Activated naive CD8-positive, alpha-beta T cell treated with anti-CD3 and anti-CD28 coated beads, Interleukin-2, amount 10 ng/mL, durations not matched to agents 7 days and 5 days (primary cell): ENCODE measurements at regions not wholly inside any gene's neighbourhood (a gene's known extent, or its start where the extent isn't known, plus 50 kb on each side); places are given as distances from the start of the nearest gene placed in this dataset.

Experiments
- ATAC-seq: fragments of 150-1000 bp; cut with Tn5 transposase; one replicate; pipeline ENCODE4 v1.10.0; 2021; ENCODE audit warnings: low read depth, moderate library complexity
- POLR2A ChIA-PET: fragments of 350-600 bp; sonication (Branson Sonifier 250); formaldehyde crosslinking; loops from one replicate; lab custom pipeline; 2021; ENCODE audit warnings: antibody characterized with exemption; lab: Charles Lee
- DNase-seq: peaks from one replicate; pipeline ENCODE4 v3.0.0; 2021
- H3K27ac Mint-ChIP-seq: one replicate; pipeline ENCODE4 v1.8.0; 2022; ENCODE audit warnings: mild to moderate bottlenecking, mixed read lengths
- H3K27me3 Mint-ChIP-seq: one replicate; pipeline ENCODE4 v1.8.0; 2022; ENCODE audit warnings: mild to moderate bottlenecking, moderate library complexity, mixed read lengths
- H3K36me3 Mint-ChIP-seq: one replicate; pipeline ENCODE4 v1.8.0; 2021; ENCODE audit warnings: mild to moderate bottlenecking, mixed read lengths
- H3K4me1 Mint-ChIP-seq: one replicate; pipeline ENCODE4 v1.8.0; 2021; ENCODE audit warnings: mixed read lengths
- H3K4me3 Mint-ChIP-seq: one replicate; pipeline ENCODE4 v1.8.0; 2022; ENCODE audit warnings: mild to moderate bottlenecking, moderate library complexity, mixed read lengths
- H3K9me3 Mint-ChIP-seq: one replicate; pipeline ENCODE4 v1.8.0; 2021; ENCODE audit warnings: mixed read lengths

DNA sequence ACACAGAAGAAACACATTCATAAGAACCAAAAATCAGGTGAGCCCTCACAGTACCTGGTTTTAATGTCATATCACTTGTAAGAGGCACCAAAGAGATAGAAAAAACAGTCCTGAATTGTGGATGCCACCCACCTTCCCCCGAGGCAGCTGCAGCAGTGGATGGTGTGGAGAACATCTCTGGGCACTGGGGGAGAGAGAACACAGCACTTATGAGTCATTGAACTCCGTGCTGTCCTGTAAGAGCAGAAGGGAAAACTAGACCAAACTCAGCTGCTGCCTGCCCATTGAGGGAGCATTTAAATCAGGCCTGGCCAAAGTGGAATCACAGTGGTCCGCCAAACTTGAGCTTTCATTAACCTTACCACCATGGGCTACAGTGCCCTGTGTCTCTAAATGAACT lies 296.2 kb downstream of the SPATA31D1 start:
- no peak overlapping the region for H3K27ac Mint-ChIP-seq
- H3K36me3 Mint-ChIP-seq = no peaks in the 10 kb centered on the region
- no peaks in the 10 kb centered on the region for H3K4me1 Mint-ChIP-seq
- POLR2A ChIA-PET = no interaction called here
- H3K4me3 Mint-ChIP-seq = no peak overlapping the region
- DNase-seq (no peak), ATAC-seq (no peak)
- no peaks in the 10 kb centered on the region for H3K27me3 Mint-ChIP-seq
- peaks cover 5% of the 10 kb centered on the region for H3K9me3 Mint-ChIP-seq

DNA sequence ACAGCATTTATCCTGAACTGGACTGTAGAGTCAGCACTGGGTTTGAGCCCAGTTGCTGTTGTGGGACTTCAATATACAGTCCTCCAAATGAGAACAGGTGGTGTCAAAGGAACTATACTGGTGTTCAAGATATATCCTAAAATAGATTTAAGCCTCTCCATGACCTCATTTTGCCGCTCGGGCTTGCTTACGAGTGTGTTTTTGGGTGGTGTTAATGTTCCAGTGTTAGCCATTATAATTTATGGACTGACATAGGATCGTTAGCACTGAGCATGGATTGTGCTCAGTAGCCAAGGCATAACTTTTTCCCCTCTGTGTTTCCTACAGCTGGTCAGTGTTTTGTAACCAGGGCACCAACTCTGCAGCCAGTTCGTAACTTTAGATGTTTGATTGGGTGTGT lies 306.6 kb downstream of the SPATA31D1 start:
- Mint-ChIP-seq H3K4me1 (peaks cover under 1% of the 10 kb centered on the region), H3K36me3 (no peaks in the 10 kb centered on the region), H3K4me3 (no peak overlapping the region), H3K9me3 (peaks cover under 1% of the 10 kb centered on the region), H3K27ac (no peak overlapping the region), H3K27me3 (no peaks in the 10 kb centered on the region)
- no peak for DNase-seq
- POLR2A ChIA-PET = no interaction called here
- no peak for ATAC-seq

DNA sequence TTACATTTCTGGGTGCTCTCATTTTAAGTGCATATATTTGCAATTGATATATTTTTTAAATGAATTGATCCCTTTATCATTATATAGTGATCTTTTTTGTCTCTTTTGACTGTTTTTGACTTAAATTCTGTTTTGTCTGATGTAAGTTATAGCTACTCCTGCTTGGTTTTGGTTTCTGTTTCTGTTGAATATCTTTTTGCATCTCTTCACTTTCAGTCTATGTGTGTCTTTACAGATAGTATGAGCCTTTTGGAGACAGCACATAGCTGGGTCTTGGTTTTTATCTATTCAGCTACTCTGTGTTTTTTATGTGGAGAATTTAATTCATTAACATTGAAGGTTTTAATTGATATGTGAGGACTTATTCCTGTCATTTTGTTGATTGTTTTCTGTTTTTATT lies 311.3 kb downstream of the SPATA31D1 start:
- POLR2A ChIA-PET = no interaction called here
- Mint-ChIP-seq H3K4me3 (no peak overlapping the region), H3K27ac (no peak overlapping the region), H3K9me3 (peaks cover 4% of the 10 kb centered on the region), H3K4me1 (peaks cover 1% of the 10 kb centered on the region), H3K27me3 (no peaks in the 10 kb centered on the region), H3K36me3 (no peaks in the 10 kb centered on the region)
- ATAC-seq = no peak
- DNase-seq = no peak

DNA sequence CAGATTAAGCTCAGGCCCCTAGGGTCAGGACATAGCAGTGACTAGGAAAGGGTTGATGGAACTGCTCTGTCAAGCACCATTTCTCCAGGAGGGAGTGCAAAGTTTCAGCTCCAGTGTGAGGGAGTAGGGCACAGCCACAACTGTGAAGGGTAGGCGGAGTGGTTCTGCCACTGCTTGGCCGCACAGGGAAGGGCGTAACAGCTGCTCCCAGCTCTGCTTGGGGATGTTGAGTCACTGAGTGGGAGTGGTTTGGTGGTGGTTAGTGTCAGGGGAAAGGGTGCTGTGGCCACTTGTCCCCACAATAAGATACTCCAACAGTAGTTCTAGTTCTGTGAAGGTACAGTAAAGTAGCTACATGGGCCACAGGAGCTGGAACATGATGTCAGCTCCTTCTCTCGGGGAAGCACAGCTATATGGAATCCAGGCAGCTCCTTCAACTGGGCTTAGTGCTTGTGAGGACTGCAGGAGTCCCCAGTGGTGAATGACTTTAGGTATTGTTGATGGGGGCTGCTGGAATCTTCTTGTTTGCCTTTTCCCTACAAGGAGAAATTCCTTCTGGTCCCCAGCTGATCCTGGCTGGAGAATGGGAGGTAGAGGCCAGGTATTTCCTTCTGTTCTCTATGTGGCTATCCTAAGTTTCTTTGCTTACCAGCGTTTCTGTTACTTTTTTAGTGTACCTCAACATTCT lies 314.5 kb downstream of the SPATA31D1 start:
- H3K4me1 Mint-ChIP-seq = peaks cover 1% of the 10 kb centered on the region
- H3K9me3 Mint-ChIP-seq = peaks cover 4% of the 10 kb centered on the region
- no peak overlapping the region for H3K27ac Mint-ChIP-seq
- H3K4me3 Mint-ChIP-seq = no peak overlapping the region
- no peak for ATAC-seq
- no peak for DNase-seq
- no peaks in the 10 kb centered on the region for H3K36me3 Mint-ChIP-seq
- POLR2A ChIA-PET = no interaction called here
- no peaks in the 10 kb centered on the region for H3K27me3 Mint-ChIP-seq

DNA sequence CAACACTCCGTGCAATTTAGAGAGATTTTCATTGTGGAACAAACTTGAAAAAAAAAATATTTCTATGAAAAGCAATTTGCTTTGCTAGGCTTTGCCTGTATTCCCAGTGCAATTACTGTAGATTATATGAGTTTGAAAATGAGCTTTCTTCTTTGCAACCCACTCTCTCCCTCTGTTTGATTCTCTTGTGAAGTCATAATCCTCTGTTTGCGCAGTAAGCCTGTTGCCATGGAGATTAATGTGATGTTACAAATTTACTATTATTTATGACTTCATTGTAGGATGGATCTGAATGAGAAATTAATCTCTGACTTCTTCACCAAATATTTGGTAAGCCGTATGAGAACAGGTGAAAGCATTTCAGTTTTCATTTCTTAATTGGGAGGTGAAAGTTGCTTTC lies 320.3 kb downstream of the SPATA31D1 start:
- Mint-ChIP-seq H3K4me1 (no peaks in the 10 kb centered on the region), H3K9me3 (no peaks in the 10 kb centered on the region), H3K27me3 (no peaks in the 10 kb centered on the region), H3K4me3 (no peak overlapping the region), H3K36me3 (no peaks in the 10 kb centered on the region), H3K27ac (no peak overlapping the region)
- ATAC-seq (no peak), DNase-seq (no peak)
- POLR2A ChIA-PET = no interaction called here

DNA sequence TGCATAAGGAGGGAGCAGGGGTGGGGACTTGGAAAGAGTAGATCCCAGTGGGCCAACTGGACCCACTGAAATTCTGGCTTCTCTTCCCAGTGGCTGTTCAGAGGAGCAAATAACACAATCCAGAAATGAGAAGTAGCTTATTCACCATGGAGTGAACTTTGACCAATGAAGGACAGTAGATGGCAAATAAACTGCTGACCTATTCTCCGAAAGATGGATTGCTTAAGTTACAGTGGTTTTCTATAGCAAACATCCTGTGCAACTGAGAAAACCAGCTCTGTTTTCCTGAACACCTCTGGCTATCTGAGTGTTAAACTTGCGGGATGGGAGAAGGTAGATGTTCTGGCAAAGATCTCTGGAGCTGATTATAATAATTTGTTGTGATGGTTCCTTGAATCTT lies 325.1 kb downstream of the SPATA31D1 start:
- Mint-ChIP-seq H3K9me3 (peaks cover 3% of the 10 kb centered on the region), H3K27me3 (no peaks in the 10 kb centered on the region), H3K36me3 (no peaks in the 10 kb centered on the region), H3K27ac (no peak overlapping the region), H3K4me3 (no peak overlapping the region), H3K4me1 (no peaks in the 10 kb centered on the region)
- ATAC-seq (no peak), DNase-seq (no peak)
- POLR2A ChIA-PET = no interaction called here

DNA sequence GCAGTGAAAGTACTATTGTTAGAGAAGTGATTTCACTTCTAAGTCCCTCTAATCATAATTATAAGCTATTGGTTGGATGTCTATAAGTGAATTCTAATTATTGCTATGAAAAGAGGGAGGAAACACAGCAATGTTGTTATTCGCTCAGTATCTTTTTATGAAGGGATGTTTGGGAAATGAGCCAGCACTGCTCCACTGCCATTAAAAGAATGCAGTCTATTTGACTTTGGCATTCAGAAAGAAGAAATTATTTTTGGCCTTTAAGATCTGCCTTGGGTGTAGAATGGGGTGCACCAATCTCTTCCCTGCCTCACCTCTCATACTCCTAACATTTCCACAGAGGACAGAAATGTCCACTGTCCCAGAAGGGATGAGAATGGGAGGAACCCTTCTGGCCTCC lies 332.0 kb downstream of the SPATA31D1 start:
- no peaks in the 10 kb centered on the region for H3K4me1 Mint-ChIP-seq
- no peaks in the 10 kb centered on the region for H3K36me3 Mint-ChIP-seq
- POLR2A ChIA-PET = no interaction called here

DNA sequence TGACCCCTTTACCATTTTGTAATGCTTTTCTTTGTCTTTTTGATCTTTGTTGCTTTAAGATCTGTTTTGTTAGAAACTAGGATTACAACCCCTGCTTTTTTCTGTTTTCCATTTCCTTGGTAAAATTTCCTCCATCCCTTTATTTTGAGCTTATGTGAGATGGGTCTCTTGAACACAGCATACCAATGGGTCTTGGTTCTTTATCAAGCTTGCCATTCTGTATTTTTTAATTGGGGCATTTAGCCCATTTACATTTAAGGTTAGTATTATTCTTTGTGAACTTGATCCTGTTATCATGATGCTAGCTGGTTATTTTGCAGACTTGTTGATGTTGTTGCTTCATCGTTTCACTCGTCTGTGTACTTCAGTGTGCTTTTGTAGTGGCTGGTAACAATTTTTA lies 337.3 kb downstream of the SPATA31D1 start:
- H3K27ac Mint-ChIP-seq = no peak overlapping the region
- peaks cover 15% of the 10 kb centered on the region for H3K9me3 Mint-ChIP-seq
- no peaks in the 10 kb centered on the region for H3K4me1 Mint-ChIP-seq
- H3K27me3 Mint-ChIP-seq = no peaks in the 10 kb centered on the region
- no peak overlapping the region for H3K4me3 Mint-ChIP-seq
- no peaks in the 10 kb centered on the region for H3K36me3 Mint-ChIP-seq
- POLR2A ChIA-PET = no interaction called here
- DNase-seq (no peak), ATAC-seq (no peak)

More for the DNA sequence above, 332.0 kb downstream of the SPATA31D1 start:
- H3K9me3 Mint-ChIP-seq = peaks cover 14% of the 10 kb centered on the region
- ATAC-seq = no peak
- DNase-seq = no peak
- H3K27ac Mint-ChIP-seq = no peak overlapping the region
- no peaks in the 10 kb centered on the region for H3K27me3 Mint-ChIP-seq
- no peak overlapping the region for H3K4me3 Mint-ChIP-seq

DNA sequence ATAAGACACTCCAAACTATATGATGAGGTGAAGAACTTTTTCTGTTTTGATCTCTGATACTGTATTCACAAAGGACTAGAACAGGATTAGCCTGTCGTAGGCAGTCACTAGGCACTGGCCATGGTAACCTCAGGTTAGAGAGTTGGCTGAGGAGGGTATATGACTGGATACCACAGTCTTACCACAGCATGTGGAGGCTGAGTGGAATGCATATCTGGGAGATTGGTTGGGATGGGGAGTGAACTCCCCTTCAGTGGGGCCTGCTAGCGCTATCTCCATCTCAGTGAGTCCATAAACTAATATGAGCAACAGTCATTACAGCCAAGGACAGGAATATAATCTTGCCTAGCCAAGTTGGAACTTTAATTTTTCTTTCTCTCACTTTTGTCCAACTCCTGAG lies 339.1 kb downstream of the SPATA31D1 start:
- Mint-ChIP-seq H3K9me3 (peaks cover 15% of the 10 kb centered on the region), H3K4me3 (no peak overlapping the region), H3K4me1 (no peaks in the 10 kb centered on the region), H3K36me3 (no peaks in the 10 kb centered on the region), H3K27me3 (no peaks in the 10 kb centered on the region), H3K27ac (no peak overlapping the region)
- DNase-seq (no peak), ATAC-seq (no peak)
- POLR2A ChIA-PET = no interaction called here

DNA sequence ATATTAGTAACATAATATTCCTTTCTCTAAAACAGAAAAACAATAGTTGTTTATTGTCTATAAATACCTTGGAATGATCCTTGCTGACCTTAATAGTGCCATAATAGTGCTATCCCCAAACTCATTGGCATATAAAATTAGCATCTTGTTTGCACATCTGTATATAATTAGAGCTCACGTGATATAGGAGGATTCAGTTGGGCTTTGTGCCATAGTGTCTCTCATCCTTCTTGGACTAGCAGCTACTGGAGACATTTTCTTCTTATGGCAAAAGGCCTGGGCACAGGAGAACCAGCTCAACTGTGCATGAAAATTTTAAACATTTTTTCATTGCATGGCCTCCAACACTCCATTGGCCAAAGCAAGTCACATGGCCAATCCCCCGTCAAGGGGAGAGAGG lies 342.5 kb downstream of the SPATA31D1 start:
- Mint-ChIP-seq H3K4me3 (no peak overlapping the region), H3K9me3 (peaks cover 4% of the 10 kb centered on the region), H3K4me1 (no peaks in the 10 kb centered on the region), H3K36me3 (no peaks in the 10 kb centered on the region), H3K27me3 (no peaks in the 10 kb centered on the region), H3K27ac (no peak overlapping the region)
- POLR2A ChIA-PET = no interaction called here
- no peak for ATAC-seq
- no peak for DNase-seq

DNA sequence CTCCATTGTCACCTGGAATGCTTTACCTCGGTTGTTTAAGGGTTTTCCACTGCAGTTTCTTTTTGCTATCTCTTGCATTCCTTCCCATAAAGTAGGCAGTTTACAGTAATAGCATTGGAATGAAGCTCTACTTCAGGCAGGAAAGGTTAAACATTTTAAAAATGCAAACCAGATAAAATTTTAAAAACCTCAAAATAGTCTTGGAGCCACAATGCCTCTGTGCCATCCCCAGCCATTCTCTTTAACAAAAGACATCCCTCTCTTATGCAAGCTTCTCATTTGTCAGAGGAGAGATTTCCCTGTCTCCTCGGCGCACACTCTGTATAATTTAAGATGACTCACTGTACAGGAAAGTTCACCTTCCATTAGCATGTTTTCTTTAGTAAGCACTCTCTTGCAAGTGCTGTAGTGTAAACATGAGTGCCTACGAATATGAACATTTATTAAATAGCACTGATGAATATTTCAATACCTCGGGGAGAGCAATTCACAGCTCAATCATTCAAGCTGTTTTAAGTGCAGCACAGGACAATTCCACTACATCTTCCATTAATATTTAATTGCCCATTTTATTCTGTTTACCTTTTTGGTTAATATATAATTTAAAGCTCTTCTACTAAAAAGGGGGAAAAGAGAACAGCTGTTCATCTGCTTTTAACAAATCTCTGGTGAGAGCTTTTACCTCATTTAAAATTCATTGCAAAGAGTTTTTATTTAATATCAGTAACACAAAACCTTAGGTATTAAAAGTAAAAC lies 343.6 kb downstream of the SPATA31D1 start:
- Mint-ChIP-seq H3K4me3 (no peak overlapping the region), H3K4me1 (no peaks in the 10 kb centered on the region), H3K9me3 (peaks cover 2% of the 10 kb centered on the region), H3K27me3 (no peaks in the 10 kb centered on the region), H3K27ac (no peak overlapping the region), H3K36me3 (no peaks in the 10 kb centered on the region)
- DNase-seq (no peak), ATAC-seq (no peak)
- POLR2A ChIA-PET = no interaction called here

DNA sequence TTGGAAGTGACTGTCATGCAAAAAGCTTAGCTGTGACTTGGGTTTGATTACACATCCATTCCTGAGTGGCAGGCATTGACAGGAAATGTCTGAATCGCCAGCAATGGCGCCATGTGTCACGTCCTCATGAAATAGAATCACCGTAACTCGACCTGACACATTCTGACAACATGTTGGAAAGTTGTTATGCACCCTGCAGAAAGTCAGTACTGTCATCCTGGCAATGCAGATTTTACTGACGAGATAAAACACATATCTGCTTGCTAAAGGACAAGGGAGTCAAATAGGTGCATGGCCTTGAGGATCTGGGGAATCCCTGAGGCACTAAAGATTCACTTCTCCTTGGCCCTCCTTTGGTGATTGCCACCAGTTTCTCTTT lies 344.2 kb downstream of the SPATA31D1 start:
- no peaks in the 10 kb centered on the region for H3K36me3 Mint-ChIP-seq
- DNase-seq (no peak), ATAC-seq (no peak)
- peaks cover 2% of the 10 kb centered on the region for H3K9me3 Mint-ChIP-seq
- H3K4me1 Mint-ChIP-seq = no peaks in the 10 kb centered on the region
- H3K27ac Mint-ChIP-seq = no peak overlapping the region
- POLR2A ChIA-PET = no interaction called here
- no peak overlapping the region for H3K4me3 Mint-ChIP-seq
- no peaks in the 10 kb centered on the region for H3K27me3 Mint-ChIP-seq

DNA sequence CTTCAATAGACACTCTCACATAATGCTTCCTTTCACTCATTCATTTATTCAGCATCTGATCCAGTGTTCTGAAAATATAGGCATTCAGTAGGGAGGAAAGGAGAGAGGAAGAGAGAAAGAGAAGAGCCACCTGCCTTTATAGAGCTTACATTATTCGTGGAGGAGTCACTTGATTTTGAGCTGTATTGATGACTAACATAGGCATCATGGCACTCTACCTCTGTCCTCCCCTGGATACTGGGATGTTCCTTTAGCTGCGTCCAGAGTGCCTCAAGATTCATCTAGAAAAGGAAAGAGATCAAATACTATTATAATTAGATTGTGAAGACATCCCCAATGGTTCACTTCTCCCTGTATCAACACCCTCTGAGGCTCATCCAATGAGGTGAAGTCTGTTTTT lies 345.1 kb downstream of the SPATA31D1 start:
- ATAC-seq (no peak), DNase-seq (no peak)
- POLR2A ChIA-PET = no interaction called here
- H3K9me3 Mint-ChIP-seq = peaks cover 2% of the 10 kb centered on the region
- H3K36me3 Mint-ChIP-seq = no peaks in the 10 kb centered on the region
- H3K4me1 Mint-ChIP-seq = no peaks in the 10 kb centered on the region
- no peaks in the 10 kb centered on the region for H3K27me3 Mint-ChIP-seq
- no peak overlapping the region for H3K27ac Mint-ChIP-seq
- no peak overlapping the region for H3K4me3 Mint-ChIP-seq

DNA sequence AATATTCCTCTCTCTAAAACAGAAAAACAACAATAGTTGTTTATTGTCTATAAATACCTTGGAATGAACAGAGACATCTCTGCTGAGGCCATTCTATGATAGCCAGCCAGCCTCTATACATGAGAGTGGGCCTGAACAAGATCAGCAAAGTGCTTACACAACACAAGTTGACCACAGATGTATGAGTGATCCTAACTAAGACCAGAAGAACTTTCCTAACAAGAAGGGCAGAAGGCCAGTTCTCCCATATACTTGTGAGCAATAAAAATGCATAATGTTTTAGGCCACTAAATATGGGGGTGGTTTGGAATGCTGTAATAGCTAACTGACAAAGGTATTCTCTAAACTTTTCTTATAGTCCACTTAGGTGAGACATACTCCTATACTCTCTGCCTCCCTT lies 345.7 kb downstream of the SPATA31D1 start:
- DNase-seq (no peak), ATAC-seq (no peak)
- Mint-ChIP-seq H3K27me3 (no peaks in the 10 kb centered on the region), H3K27ac (no peak overlapping the region), H3K9me3 (no peaks in the 10 kb centered on the region), H3K4me3 (no peak overlapping the region), H3K36me3 (no peaks in the 10 kb centered on the region), H3K4me1 (no peaks in the 10 kb centered on the region)
- POLR2A ChIA-PET = no interaction called here
